Bone marrow (tissue), 2 donors: ENCODE measurements at regions not wholly inside any gene's neighbourhood (a gene's known extent, or its start where the extent isn't known, plus 50 kb on each side); places are given as distances from the start of the nearest gene placed in this dataset.
"Not testable (repeated sequence)": the region's sequence is repeated elsewhere in the genome, so short reads cannot be mapped to it uniquely, and the experiment has no call there.

Experiments
- DNase-seq, 2 donors: peaks; one replicate each; lab custom pipeline; 2025; lab: John Stamatoyannopoulos, UW

- DNase-seq = no peak
These were observed 50.7 kb upstream of the TNFSF4 start for GRCh38 chr1:173257805-173258204.

- DNase-seq = no peak
These were observed 51.5 kb upstream of the TNFSF4 start for GRCh38 chr1:173258479-173259264.

GRCh38 chr1:173260329-173260728, 53.2 kb upstream of the TNFSF4 start:
- DNase-seq = not testable (repeated sequence)

- DNase-seq = no peak
These were observed 59.7 kb upstream of the TNFSF4 start for GRCh38 chr1:173266841-173267240.

GRCh38 chr1:173267453-173267945, 60.4 kb upstream of the TNFSF4 start:
- no peak for DNase-seq

- no peak for DNase-seq
These were observed 61.1 kb upstream of the TNFSF4 start for GRCh38 chr1:173268261-173268660.

GRCh38 chr1:173268786-173269277, 61.7 kb upstream of the TNFSF4 start:
- DNase-seq = no peak

GRCh38 chr1:173269490-173270230, 62.5 kb upstream of the TNFSF4 start:
- no peak for DNase-seq

- no peak for DNase-seq
These were observed 63.1 kb upstream of the TNFSF4 start for GRCh38 chr1:173270243-173270642.

- not testable (repeated sequence) for DNase-seq
These were observed 63.9 kb upstream of the TNFSF4 start for GRCh38 chr1:173271021-173271420.

GRCh38 chr1:173275496-173275895, 68.4 kb upstream of the TNFSF4 start:
- DNase-seq = no peak

- DNase-seq = no peak
These were observed 70.0 kb upstream of the TNFSF4 start for GRCh38 chr1:173276922-173277800.

GRCh38 chr1:173280899-173281660, 73.9 kb upstream of the TNFSF4 start:
- no peak for DNase-seq

GRCh38 chr1:173285048-173285447, 77.9 kb upstream of the TNFSF4 start:
- no peak for DNase-seq

- DNase-seq = no peak
These were observed 80.7 kb upstream of the TNFSF4 start for GRCh38 chr1:173287785-173288184.

- DNase-seq = no peak
These were observed 86.6 kb upstream of the TNFSF4 start for GRCh38 chr1:173293756-173294155.

- DNase-seq = no peak
These were observed 87.7 kb upstream of the TNFSF4 start for GRCh38 chr1:173294843-173295242.

- no peak for DNase-seq
These were observed 88.3 kb upstream of the TNFSF4 start for GRCh38 chr1:173295391-173295790.

- no peak for DNase-seq
These were observed 88.9 kb upstream of the TNFSF4 start for GRCh38 chr1:173295995-173296394.

GRCh38 chr1:173297798-173298391, 90.8 kb upstream of the TNFSF4 start:
- DNase-seq = no peak
